COLO829 (cell line): ENCODE measurements at regions not wholly inside any gene's neighbourhood (a gene's known extent, or its start where the extent isn't known, plus 50 kb on each side); places are given as distances from the start of the nearest gene placed in this dataset.
A peak's percentile ranks its signal among the peaks of the same experiment; 100 is the strongest.
"Not testable (repeated sequence)": the region's sequence is repeated elsewhere in the genome, so short reads cannot be mapped to it uniquely, and the experiment has no call there.

Experiments used
- DNase-seq: peaks from one replicate; pipeline ENCODE4 v3.0.0; 2012; ENCODE audit warnings: low spot score

- DNase-seq: no peak
Observed at GRCh38 chr6:6867404-6867799, 240.4 kb upstream of the RREB1 start.

- no peak for DNase-seq
Observed at GRCh38 chr6:6869094-6869493, 238.7 kb upstream of the RREB1 start.

- no peak for DNase-seq
Observed at GRCh38 chr6:6870921-6871320, 236.8 kb upstream of the RREB1 start.

GRCh38 chr6:6872459-6873344 lies 235.1 kb upstream of the RREB1 start:
- DNase-seq: peak; percentile 35

DNA sequence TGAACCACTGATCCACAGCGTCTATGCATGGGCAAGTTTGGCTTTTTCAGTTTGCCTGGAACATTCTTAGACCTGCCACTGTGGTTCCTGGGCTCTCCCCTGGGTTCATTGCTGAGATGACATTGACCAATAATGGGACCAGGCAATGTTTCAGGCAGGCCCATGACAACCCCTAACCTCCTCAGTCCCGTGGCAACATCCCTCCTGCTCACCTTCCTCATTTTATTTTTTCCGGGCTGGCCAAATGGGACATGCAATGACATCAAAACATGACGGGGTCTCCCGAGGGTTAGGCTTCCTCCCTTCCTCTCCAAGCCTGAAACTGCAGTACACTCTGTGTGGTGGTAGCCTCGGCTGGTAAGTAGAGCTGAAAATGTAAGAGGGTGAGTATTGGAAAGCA lies 234.0 kb upstream of the RREB1 start:
- no peak for DNase-seq

DNA sequence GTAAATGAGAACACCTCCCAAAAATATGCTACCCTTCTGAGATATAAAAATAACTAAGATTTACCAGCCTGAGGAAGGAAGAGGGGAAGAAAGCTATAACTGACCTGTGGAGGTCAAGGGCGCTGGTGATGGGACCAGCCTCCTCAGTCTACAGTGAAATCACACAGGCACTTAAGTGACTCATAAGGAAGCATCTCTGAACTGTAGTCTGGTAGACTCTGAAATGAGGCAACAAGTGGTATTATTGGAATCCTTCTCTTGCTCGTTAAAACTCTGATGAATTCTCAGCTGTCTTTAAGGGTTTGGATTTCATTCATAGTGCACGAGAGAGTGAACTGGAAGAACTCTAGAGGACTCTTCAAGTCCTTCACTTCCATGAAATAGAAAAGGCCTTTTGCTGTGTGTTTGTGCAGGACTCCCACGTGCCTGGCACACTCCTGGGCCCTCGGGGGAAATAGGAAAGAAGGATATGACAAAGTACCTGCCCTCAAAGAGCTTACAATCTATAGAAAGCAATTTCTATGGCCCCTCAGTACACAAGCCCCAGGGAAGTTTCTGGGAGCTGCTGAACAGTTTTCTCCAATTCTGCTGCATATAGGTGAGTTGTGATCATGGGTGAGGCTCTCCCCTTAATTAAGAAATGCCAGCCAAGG lies 231.8 kb upstream of the RREB1 start:
- DNase-seq: peak; percentile 41

DNA sequence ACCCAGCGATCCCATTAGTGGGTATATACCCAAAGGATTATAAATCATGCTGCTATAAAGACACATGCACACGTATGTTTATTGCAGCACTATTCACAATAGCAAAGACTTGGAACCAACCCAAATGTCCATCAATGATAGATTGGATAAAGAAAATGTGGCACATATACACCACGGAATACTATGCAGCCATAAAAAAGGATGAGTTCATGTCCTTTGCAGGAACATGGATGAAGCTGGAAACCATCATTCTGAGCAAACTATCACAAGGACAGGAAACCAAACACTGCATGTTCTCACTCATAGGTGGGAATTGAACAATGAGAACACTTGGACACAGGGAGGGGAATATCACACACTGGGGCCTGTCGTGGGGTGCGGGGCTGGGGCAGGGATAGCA lies 230.0 kb upstream of the RREB1 start:
- not testable (repeated sequence) for DNase-seq

- no peak for DNase-seq
Observed at GRCh38 chr6:6878887-6879585, 228.7 kb upstream of the RREB1 start.

GRCh38 chr6:6879586-6879974 lies 228.2 kb upstream of the RREB1 start:
- not testable (repeated sequence) for DNase-seq

DNA sequence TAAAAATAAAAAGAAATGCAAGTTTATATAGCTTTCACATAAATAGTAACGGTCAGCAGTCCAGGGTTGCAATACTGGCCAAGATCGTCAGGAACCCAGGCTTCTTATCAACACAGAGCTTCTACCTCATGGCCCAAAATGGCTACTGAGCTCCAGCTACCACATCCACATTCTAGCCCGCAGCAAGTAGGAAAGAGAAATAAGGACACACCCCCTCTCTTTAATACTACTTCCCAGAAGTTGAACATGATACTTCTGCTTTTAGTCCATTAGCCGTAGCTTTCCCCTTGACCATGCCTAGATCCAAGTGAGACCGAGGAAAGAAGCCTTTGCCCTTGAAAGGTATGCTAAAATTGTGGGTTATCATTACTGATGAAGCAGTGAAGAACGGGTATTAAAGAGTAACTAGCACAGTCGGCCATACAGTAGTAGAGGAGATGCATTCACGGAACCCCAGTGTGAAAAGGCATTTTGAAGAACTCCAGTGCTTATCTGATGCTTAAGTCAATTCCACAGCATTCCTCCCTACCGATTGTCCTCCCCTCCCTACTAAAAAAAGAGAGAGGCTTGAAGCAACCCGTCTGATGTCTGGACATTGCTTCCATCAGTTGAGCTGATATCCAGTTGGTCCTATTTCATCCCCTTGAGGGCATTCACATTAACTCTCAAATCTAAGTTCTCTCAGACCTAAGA lies 226.9 kb upstream of the RREB1 start:
- DNase-seq: no peak

DNA sequence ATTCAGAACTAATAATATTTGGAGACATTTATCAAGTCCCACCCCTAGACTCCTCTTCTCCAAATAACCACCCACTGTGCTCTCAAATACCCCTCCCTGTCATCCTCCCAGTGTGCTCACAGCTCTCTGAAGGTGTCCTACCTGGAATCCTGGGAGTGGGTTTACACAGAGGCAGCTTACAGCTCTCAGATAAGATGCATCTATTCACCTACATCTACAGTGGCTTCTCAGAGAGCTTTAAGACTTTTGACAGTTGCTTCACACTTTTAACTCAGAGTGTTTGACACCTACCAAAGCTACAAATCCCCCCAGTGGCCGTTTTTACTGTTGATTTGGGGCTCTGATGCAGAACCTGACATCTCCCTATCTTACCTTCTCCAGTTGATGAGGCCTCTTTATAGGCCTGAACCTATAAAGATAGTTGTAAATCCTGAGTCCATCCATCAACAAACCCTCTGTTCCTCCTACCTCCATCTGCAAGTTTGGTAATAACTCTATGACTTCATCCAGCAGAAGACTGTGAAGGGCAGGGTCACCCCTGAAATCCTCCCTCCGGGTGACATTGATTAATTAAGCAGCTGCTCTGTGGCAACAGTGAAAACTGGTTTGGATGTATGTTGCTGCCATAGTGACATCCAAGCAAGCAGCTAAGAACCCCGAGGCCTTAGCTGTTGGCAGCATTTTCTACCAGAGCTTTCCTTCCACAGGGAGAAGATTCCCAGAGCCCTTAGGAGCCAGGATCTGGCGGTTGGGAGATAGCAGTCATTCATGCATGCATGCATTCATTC lies 226.1 kb upstream of the RREB1 start:
- no peak for DNase-seq

DNA sequence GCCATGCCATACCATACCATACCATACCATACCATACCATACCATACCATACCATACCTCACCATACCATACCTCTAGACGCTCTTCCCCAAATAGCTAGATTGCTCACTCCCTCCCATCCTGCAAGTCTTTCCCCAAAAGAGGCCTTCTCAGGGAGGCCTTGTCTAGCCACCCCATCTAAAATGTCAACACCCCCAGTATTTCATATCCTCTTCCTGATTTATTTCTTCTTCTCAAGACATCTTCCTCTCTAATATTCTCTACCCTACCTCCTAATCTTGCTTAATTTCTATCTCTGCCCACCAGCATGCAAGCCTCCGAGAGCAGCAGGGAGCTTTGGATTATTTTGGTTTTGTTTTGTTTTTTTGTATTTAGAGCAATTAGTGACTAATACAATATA lies 225.2 kb upstream of the RREB1 start:
- no peak for DNase-seq

DNA sequence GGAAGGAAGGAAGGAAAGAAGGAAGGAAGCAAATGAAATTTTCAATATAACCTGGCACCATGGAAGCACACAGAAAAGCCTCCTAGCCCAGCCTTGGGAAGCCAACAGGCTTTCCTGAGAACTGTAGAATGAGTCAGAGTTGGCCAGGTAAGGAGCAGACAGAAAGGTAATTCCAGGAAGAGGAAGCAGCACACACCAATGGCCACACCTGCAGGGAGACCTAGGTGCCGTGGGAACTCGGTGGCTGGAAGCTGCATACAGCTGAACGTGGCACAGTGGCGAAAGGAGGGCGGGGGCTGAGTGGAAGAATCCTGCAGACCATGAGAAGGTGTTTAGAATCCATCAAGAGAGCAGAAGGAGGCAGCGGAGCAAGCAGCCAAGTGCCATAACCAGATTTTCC lies 224.8 kb upstream of the RREB1 start:
- DNase-seq: no peak

DNA sequence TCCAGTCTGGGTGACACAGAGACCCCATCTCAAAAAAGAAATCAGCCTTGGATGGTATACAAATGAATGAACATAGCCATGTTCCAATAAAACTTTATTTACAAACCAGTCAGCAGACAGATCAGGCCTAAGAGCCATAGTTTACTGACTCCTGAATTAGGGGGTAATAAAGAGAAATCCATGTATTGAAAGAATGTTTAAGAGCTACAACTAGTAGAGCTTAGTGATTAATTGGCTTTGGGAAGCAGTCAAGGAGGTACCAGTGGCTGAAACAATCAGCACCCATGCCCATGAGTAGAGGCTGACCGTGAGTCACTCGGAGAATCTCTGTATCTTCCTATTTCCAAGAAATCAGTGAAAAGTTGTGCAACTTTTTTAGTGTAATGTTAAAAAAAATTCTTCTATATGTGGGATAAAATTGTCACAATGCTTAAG lies 223.6 kb upstream of the RREB1 start:
- DNase-seq: no peak

- DNase-seq: no peak
Observed at GRCh38 chr6:6884916-6885315, 222.8 kb upstream of the RREB1 start.

GRCh38 chr6:6885521-6886170 lies 222.1 kb upstream of the RREB1 start:
- DNase-seq: no peak

DNA sequence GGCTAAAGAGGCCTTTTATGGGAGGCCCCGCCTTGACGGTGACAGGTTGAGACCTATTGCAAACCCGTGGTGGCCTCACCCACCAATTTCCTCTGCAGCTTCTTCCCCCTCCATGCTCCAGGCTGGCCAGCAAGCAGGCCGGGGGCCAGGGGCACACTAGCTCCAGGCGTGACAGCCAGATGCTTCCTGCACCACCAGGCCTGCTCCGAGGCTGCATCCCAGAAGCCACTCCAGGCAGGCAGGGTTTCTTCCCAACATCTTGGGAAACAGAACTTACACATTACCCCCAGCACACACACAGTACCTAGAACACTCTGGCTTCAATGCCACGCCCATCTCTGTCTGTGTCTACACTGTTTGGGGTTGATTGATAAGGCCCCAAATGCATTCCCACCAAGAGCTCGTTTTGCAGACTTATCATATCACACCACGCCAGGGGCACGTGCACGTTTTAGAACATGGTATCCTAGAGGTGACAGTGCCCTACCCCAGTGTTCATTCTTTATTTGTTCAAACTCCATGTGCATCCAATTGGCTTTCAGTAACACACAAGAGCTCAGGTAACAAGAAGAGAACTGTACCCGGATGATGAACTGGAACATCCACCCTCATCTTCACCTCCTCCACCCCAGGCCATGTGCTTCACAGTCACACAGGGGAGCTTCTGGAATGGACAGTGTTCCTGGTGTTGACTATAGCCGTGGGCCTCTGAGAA lies 221.4 kb upstream of the RREB1 start:
- DNase-seq: no peak

- no peak for DNase-seq
Observed at GRCh38 chr6:6886886-6887285, 220.9 kb upstream of the RREB1 start.

DNA sequence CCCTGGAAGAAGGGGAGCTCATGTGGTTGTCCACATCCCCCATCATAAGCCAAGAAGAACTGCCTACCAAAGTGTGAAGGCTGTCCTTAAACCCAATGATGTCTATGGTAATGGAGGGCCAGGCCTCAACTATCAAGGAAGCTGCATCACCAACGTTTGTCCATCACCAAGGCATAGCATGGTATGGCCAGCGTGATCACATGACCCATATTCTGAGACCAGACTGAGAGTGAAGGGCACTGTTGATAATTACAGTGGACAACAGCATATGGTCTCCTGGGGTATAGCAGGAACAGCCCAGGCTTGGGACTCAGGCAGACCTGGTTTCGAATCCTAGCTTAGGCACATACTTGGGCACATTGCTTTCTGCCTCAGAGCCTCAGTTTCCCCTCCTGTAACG lies 218.2 kb upstream of the RREB1 start:
- no peak for DNase-seq

DNA sequence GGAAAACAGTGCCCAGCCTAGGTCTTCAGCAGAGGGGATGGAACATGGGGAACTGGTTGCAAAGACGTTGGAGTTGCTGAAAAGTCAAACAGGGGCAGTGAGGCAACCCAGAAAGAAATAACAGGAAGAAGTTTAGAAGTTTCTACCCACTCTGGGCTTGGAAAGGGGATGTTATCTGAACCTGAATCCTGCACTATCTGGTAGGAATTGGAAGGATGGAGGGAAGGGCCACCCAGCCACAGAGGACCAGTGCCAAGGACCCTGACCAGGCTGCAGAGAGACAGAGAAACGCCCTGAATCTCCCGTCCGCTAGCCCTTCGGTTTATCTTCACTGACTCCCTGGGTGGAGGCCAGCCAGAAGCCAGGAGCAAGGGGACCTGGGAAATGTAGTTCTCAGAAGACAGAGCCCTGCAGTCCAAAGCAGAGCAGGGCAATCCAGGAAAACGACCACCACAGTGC lies 217.3 kb upstream of the RREB1 start:
- no peak for DNase-seq
